GM19463 (cell line): ENCODE measurements at regions not wholly inside any gene's neighbourhood (a gene's known extent, or its start where the extent isn't known, plus 50 kb on each side); places are given as distances from the start of the nearest gene placed in this dataset.

Source experiments
- ATAC-seq: cut with Tn5 transposase; IDR thresholded peaks from one replicate; pipeline ENCODE4 v1.9.1; 2021; ENCODE audit warnings: mild to moderate bottlenecking, moderate library complexity; ENCODE audit not compliant: unreplicated experiment

DNA sequence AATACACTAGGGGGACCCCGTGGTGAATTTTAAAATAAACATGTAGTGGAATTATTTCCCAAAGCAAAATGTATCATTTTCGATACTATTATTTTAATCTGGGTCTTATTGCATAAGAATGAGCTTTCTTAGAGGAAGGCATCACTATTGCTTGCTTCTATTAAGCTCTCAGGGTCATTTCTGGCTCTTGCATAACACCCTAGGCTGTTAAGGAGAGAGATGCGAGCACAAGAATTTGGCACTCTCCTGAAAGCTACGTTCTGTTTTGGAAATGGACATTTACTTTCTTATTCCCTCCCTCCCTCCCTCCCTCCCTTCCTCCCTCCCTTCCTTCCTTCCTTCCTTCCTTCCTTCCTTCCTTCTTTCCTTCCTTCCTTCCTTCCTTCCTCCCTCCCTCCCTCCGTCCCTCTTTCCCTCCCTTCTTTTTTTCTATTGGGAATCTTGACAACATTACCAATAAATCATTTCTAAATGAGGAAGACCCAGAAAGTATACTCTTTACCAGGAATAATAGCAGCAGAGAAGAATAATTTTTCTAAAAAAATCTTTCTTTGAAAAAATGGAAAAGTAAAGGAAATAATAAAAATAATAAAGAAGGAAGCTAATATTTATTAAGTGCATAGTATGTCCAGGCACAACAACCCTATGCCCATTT lies 83.6 kb upstream of the BDNF start:
- no peak for ATAC-seq

DNA sequence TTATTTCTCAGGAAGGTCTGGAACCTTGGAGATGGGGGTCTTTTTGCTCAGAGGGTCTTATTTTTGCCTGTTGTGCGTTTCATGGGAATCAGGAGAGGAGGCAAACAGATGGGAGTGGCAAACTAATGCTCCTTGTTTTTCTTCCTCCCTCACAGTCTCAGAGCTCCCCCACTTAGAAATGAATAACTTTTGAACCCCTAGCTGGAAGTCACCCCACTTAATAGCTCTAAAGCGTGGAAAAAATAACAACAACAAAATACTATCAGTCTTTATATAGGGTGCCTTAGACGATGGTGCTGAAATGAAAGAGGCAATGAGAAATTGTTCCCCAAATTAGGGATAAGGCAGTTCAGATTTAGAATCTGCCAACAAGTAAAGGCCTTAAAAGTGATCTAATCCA lies 76.8 kb upstream of the BDNF start:
- no peak for ATAC-seq

DNA sequence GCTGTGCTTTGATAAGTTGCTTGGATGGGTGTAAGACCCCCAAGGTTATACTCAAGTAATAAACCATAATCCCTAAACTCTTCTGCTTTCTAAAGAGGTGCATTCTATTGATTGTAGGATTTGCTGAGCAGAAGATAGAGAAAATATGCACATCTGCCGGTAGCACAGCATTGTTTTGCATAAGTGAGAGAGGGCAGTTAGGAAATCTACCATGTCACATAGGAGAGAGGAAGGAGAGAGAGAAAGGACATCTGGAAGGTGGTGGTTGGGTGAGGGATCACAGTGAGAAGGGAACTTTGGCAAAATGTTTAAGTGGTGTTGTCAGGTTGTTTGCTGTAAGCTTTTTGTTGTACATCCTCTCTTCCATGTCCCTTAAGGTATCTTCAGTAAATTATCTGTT lies 73.6 kb upstream of the BDNF start:
- ATAC-seq, result no peak

DNA sequence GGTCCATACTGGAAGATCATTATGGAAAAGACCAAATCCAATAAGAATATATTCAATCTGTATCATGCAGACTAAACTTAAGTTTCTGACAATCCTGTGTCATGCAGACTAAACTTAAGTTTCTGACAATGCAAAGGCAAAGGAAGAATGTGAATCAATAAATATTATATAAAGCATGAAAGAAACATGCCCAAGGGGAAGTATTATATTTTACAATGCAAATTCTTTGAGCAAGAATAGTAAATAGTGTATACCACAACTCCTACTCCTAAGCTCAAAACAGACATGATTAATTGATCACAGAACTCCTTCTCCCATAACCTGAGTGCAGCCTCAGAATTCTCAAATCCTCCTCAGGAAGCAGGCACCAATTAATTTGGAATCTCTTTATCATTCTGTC lies 71.3 kb upstream of the BDNF start:
- ATAC-seq, result no peak

DNA sequence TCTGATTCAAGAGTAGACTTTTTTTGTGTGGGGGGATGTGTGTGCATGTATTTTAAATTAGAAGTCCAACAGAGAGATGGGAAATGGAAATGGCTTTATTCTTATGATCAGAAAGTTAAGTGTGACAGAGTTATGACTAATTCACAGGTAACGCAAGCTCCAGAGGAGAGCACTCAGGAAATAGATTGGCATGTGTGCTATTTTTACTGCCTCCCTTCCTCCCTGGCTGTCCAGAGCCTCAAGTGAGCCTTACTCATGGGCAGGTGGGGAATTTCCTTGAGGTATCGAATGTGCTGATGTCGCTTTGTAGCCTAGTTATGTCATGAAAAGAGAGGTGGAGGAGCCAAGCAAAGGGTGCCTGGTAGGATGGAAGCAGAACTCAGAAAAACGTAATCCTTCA lies 70.3 kb upstream of the BDNF start:
- ATAC-seq, result no peak

DNA sequence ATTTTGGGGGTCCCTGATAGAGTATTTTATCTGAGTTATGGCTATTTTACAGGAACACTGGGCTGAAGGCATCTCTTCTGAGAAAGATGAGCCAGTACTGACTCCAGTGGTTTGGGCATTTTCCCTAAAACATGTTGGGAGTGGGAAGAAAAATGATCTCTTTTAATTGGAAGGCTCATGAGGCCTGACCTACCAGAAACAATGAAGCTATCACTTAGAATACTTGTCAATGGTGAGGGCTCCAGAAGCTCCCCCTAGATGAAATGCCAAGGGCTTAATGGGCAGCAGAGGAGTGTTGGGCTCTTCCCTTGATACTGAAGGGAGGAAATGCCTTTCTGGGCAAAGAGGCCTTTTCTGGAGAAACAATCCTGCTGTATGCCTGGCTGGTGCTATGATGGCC lies 63.5 kb upstream of the BDNF start:
- no peak for ATAC-seq

DNA sequence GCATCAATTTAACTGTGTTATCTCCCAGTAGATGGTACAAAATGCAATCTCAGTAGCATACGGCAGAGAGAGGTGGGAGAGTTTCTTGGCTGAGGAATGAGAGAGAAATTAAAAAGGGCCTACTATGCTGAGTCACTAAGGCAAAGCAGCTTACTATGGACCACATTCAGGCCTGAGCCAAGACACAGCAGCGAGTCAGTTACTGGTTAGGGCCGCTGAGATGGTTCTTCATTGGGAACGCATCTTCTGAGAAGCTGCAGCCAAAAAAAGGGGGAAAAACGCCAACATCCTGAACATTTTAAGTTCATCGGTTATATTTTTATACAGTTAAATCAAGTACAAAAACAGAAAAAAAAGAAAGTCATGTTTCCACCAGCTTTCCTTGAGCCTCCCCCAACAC lies 61.1 kb upstream of the BDNF start:
- ATAC-seq, result no peak

DNA sequence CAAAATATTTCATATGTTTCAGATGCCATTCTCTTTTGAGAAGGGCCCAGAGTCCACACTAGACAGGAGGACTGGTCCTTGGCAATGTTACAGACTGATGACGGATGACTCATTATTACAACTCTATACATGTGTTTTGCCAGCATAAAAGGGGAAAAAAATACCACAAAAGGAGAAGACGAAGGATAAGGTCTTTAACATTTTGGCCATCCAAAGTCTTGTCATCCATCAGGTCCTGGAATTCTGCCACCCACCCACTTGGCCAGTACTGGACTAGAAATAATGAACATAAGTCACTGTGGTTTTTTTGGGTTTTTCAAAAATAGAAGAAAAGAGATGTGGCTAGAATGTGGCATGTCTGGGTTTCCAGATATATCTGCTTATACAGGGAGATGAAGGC lies 57.7 kb upstream of the BDNF start:
- no peak for ATAC-seq

DNA sequence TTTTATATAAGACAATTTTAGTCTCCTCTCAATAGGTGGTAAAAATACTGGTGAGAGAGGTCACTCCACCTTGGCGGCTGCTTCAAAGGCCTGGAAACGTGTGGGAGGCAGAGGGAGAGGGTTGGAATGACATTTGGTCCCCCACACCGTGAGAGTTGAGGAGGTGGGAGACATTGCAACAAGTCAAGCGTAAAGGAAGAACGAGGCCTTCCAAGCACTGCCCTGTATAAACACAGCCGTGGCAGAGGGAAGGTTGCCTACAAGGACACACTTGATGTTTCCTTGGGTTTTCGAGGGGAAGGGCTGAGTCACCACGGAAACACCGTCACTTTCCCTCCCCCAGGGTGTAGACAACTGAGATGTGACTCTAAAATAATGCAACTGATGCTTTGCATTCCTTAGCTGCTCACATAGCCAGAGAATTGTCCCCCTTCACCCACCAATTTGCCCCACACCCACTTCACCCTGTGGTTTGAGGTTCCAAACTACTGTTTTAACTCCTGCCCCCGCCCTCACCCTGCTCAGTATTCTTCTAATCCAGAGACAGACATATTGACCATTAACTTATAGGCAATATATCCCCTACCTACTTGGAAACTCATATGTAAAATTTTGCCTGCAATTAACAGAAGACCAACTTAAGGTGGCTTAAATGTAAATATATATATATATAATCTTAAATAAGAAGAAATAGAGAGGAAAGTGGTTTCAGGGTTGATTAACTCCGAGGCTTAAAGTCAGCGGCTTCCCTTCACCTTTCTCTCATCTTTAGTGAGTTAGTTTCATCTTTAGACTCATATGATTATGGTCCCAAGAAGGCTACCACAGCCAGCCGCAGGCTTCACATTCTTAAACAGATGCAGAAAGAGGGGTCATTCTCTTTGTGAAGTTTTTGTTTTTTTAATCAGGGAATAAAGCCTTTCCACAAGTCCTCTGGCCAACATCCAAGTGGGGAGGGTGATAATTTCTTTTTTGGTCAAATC lies 54.1 kb upstream of the BDNF start:
- peak; percentile 69 for ATAC-seq
